ENCODE measurements at regions not wholly inside any gene's neighbourhood (a gene's known extent, or its start where the extent isn't known, plus 50 kb on each side); places are given as distances from the start of the nearest gene placed in this dataset.

GRCh38 chr1:229784834-229785233 is 158.8 kb downstream of the URB2 start:
- DNase-seq (ENCODE audit: insufficient read length, low spot score) (no peak), FAIRE-seq (no peak)
- TF ChIP-seq POLR2A (IDR thresholded peaks at IDR 0.05; ENCODE audit: low read depth, low read length), result no peak

- TF ChIP-seq POLR2A (IDR thresholded peaks at IDR 0.05; ENCODE audit: low read depth, low read length), result no peak
- no peak for FAIRE-seq
- DNase-seq (ENCODE audit: insufficient read length, low spot score), result no peak
Measured at GRCh38 chr1:229786974-229787610, 161.0 kb downstream of the URB2 start.

GRCh38 chr1:229788004-229788403 is 162.0 kb downstream of the URB2 start:
- DNase-seq (ENCODE audit: insufficient read length, low spot score), result no peak
- no peak for FAIRE-seq
- TF ChIP-seq POLR2A (IDR thresholded peaks at IDR 0.05; ENCODE audit: low read depth, low read length), result no peak

- no peak for FAIRE-seq
- TF ChIP-seq POLR2A (IDR thresholded peaks at IDR 0.05; ENCODE audit: low read depth, low read length), result no peak
- DNase-seq (ENCODE audit: insufficient read length, low spot score), result no peak
Measured at GRCh38 chr1:229792012-229792975, 166.2 kb downstream of the URB2 start.

GRCh38 chr1:229793488-229793887 is 167.4 kb downstream of the URB2 start:
- DNase-seq (ENCODE audit: insufficient read length, low spot score) (no peak), FAIRE-seq (no peak)
- TF ChIP-seq POLR2A (IDR thresholded peaks at IDR 0.05; ENCODE audit: low read depth, low read length), result no peak

- FAIRE-seq (no peak), DNase-seq (ENCODE audit: insufficient read length, low spot score) (no peak)
- no peak for TF ChIP-seq POLR2A (IDR thresholded peaks at IDR 0.05; ENCODE audit: low read depth, low read length)
Measured at GRCh38 chr1:229798558-229798957, 172.5 kb downstream of the URB2 start.

GRCh38 chr1:229803626-229804217 is 177.7 kb downstream of the URB2 start:
- DNase-seq (ENCODE audit: insufficient read length, low spot score), result no peak
- no peak for TF ChIP-seq POLR2A (IDR thresholded peaks at IDR 0.05; ENCODE audit: low read depth, low read length)
- no peak for FAIRE-seq

- FAIRE-seq (no peak), DNase-seq (ENCODE audit: insufficient read length, low spot score) (no peak)
- no peak for TF ChIP-seq POLR2A (IDR thresholded peaks at IDR 0.05; ENCODE audit: low read depth, low read length)
Measured at GRCh38 chr1:229808272-229808671, 182.2 kb downstream of the URB2 start.

GRCh38 chr1:229810140-229810539 is 184.1 kb downstream of the URB2 start:
- TF ChIP-seq POLR2A (IDR thresholded peaks at IDR 0.05; ENCODE audit: low read depth, low read length), result no peak
- FAIRE-seq, result no peak
- DNase-seq (ENCODE audit: insufficient read length, low spot score), result no peak

GRCh38 chr1:229810961-229811360 is 184.9 kb downstream of the URB2 start:
- no peak for TF ChIP-seq POLR2A (IDR thresholded peaks at IDR 0.05; ENCODE audit: low read depth, low read length)
- FAIRE-seq, result no peak
- DNase-seq (ENCODE audit: insufficient read length, low spot score), result no peak

- DNase-seq (ENCODE audit: insufficient read length, low spot score), result no peak
- TF ChIP-seq POLR2A (IDR thresholded peaks at IDR 0.05; ENCODE audit: low read depth, low read length), result no peak
- no peak for FAIRE-seq
Measured at GRCh38 chr1:229812148-229812547, 186.1 kb downstream of the URB2 start.

GRCh38 chr1:229812693-229813092 is 186.6 kb downstream of the URB2 start:
- DNase-seq (ENCODE audit: insufficient read length, low spot score) (no peak), FAIRE-seq (no peak)
- TF ChIP-seq POLR2A (IDR thresholded peaks at IDR 0.05; ENCODE audit: low read depth, low read length), result no peak

- no peak for DNase-seq (ENCODE audit: insufficient read length, low spot score)
- TF ChIP-seq POLR2A (IDR thresholded peaks at IDR 0.05; ENCODE audit: low read depth, low read length), result no peak
- no peak for FAIRE-seq
Measured at GRCh38 chr1:229815076-229815475, 189.0 kb downstream of the URB2 start.

- DNase-seq (ENCODE audit: insufficient read length, low spot score) (no peak), FAIRE-seq (no peak)
- TF ChIP-seq POLR2A (IDR thresholded peaks at IDR 0.05; ENCODE audit: low read depth, low read length), result no peak
Measured at GRCh38 chr1:229815961-229816360, 189.9 kb downstream of the URB2 start.

All from H54 (cell line).